ENCODE measurements at regions not wholly inside any gene's neighbourhood (a gene's known extent, or its start where the extent isn't known, plus 50 kb on each side); places are given as distances from the start of the nearest gene placed in this dataset.
A peak's percentile ranks its signal among the peaks of the same experiment; 100 is the strongest.

GRCh38 chr22:26798462-26799065 lies 141.2 kb downstream of the MIAT start:
- intact Hi-C loops (cut with DNase I), result no loop called here
- no peak for FAIRE-seq
- Histone ChIP-seq H3K4me3 (ENCODE audit: low read length in 3 of 3) (no peak overlapping the region), H3K4me1 (ENCODE audit: control insufficient read depth in 2 of 3, insufficient read depth in 2 of 3, low read depth in 1 of 3, low read length in 3 of 3) (no peaks in the 10 kb centered on the region), H3K27me3 (ENCODE audit: control insufficient read depth, insufficient read depth, low read length) (no peaks in the 10 kb centered on the region), H3K9me3 (ENCODE audit: control insufficient read depth in 2 of 3, insufficient read depth in 1 of 3, low read length in 3 of 3) (no peaks in the 10 kb centered on the region), H3K9ac (ENCODE audit: low read length in 3 of 3) (no peak overlapping the region), H3K36me3 (ENCODE audit: control insufficient read depth in 2 of 3, insufficient read depth in 3 of 3, low read length in 3 of 3) (peaks cover 0 to 2% (median 0%) of the 10 kb centered on the region in 3 donors), H3K27ac (ENCODE audit: low read depth in 2 of 2, low read length in 2 of 2) (no peak overlapping the region)
- DNase-seq, result no peak
- TF ChIP-seq CTCF (IDR thresholded peaks at IDR 0.05; ENCODE audit: borderline replicate concordance, extremely low read depth, insufficient read depth), result no peak

DNA sequence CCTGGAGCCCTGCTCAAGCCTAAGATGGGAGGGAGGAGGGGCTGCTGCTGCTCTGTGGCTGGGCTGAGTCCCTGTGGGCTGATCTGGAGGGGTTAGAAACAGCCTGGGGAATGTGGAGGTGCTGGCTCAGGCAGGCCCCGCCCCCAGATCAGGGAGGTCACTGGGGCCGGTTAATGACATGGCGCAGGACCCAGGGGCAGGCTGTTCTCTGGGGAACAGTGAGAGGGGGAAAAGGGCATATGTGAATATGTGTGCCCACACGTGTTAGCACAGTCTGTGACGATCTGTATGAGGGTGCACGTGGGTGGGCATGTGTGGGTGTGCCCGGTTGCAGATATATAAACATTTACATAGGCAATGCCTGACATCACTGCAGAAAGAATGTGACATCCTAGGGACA lies 143.5 kb downstream of the MIAT start:
- Histone ChIP-seq H3K9me3 (ENCODE audit: control insufficient read depth in 2 of 3, insufficient read depth in 1 of 3, low read length in 3 of 3) (no peaks in the 10 kb centered on the region), H3K27me3 (ENCODE audit: control insufficient read depth, insufficient read depth, low read length) (no peaks in the 10 kb centered on the region), H3K27ac (ENCODE audit: low read depth in 2 of 2, low read length in 2 of 2) (no peak overlapping the region), H3K36me3 (ENCODE audit: control insufficient read depth in 2 of 3, insufficient read depth in 3 of 3, low read length in 3 of 3) (no peaks in the 10 kb centered on the region), H3K4me1 (ENCODE audit: control insufficient read depth in 2 of 3, insufficient read depth in 2 of 3, low read depth in 1 of 3, low read length in 3 of 3) (no peaks in the 10 kb centered on the region), H3K9ac (ENCODE audit: low read length in 3 of 3) (no peak overlapping the region), H3K4me3 (ENCODE audit: low read length in 3 of 3) (no peak overlapping the region)
- intact Hi-C loops (cut with DNase I), result no loop called here
- TF ChIP-seq CTCF (IDR thresholded peaks at IDR 0.05; ENCODE audit: borderline replicate concordance, extremely low read depth, insufficient read depth), result no peak
- DNase-seq (peak in 4 of 5 donors; percentile 46 to 69 (median 53)), FAIRE-seq (no peak)

DNA sequence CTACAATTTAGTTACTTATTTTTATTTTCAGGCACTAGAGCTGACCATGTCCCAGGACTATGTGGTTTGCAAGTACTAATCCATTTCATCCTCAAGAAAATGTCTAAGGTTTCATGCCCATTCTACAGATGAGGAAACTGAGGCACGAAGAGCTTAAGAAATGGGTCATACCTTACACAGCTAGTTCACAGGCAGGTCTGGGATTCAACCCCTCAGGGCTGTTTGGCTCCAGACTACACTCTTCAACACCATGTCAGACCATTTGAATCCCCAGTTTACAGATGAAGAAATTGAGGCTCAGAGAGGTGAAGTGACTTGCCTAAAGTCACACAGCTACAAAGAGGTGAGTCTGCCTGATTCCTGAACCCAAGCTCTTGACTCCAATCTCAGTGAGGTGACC lies 144.1 kb downstream of the MIAT start:
- no peak overlapping the region for H3K27ac ChIP-seq (ENCODE audit: low read depth in 2 of 2, low read length in 2 of 2)
- TF ChIP-seq CTCF (IDR thresholded peaks at IDR 0.05; ENCODE audit: borderline replicate concordance, extremely low read depth, insufficient read depth), result no peak
- FAIRE-seq, result no peak
- H3K9me3 ChIP-seq (ENCODE audit: control insufficient read depth in 2 of 3, insufficient read depth in 1 of 3, low read length in 3 of 3), result no peaks in the 10 kb centered on the region
- DNase-seq, result no peak
- H3K9ac ChIP-seq (ENCODE audit: low read length in 3 of 3), result no peak overlapping the region
- no peak overlapping the region for H3K4me3 ChIP-seq (ENCODE audit: low read length in 3 of 3)
- no peaks in the 10 kb centered on the region for H3K4me1 ChIP-seq (ENCODE audit: control insufficient read depth in 2 of 3, insufficient read depth in 2 of 3, low read depth in 1 of 3, low read length in 3 of 3)
- H3K27me3 ChIP-seq (ENCODE audit: control insufficient read depth, insufficient read depth, low read length), result no peaks in the 10 kb centered on the region
- no peaks in the 10 kb centered on the region for H3K36me3 ChIP-seq (ENCODE audit: control insufficient read depth in 2 of 3, insufficient read depth in 3 of 3, low read length in 3 of 3)
- intact Hi-C loops (cut with DNase I), result no loop called here

DNA sequence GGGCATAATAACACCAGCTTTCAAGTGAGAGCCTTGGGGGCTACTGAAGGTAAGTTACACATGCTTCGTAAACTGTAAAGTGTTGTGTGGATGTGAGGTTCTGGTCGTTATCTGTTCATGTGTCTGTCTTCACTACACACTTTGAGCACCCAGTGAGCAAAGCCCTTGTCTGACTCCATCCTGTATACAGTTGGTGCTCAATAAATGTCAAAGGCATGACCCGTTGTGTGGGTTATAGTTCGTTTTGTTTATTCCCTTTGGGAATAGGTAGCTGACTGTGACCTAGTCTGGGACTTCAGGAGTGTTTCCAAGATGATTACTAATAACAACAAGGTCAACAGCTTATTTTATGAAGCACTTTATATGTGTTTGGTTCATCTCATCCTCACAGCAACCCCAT lies 146.9 kb downstream of the MIAT start:
- Histone ChIP-seq H3K9me3 (ENCODE audit: control insufficient read depth in 2 of 3, insufficient read depth in 1 of 3, low read length in 3 of 3) (no peaks in the 10 kb centered on the region), H3K4me3 (ENCODE audit: low read length in 3 of 3) (no peak overlapping the region), H3K27ac (ENCODE audit: low read depth in 2 of 2, low read length in 2 of 2) (no peak overlapping the region), H3K27me3 (ENCODE audit: control insufficient read depth, insufficient read depth, low read length) (no peaks in the 10 kb centered on the region), H3K9ac (ENCODE audit: low read length in 3 of 3) (no peak overlapping the region), H3K4me1 (ENCODE audit: control insufficient read depth in 2 of 3, insufficient read depth in 2 of 3, low read depth in 1 of 3, low read length in 3 of 3) (peaks cover 0 to 2% (median 0%) of the 10 kb centered on the region in 3 donors), H3K36me3 (ENCODE audit: control insufficient read depth in 2 of 3, insufficient read depth in 3 of 3, low read length in 3 of 3) (no peaks in the 10 kb centered on the region)
- DNase-seq (no peak), FAIRE-seq (no peak)
- TF ChIP-seq CTCF (IDR thresholded peaks at IDR 0.05; ENCODE audit: borderline replicate concordance, extremely low read depth, insufficient read depth), result no peak
- intact Hi-C loops (cut with DNase I), result no loop called here

Measured in kidney (tissue), 13 donors.